Neuronal stem cell (in vitro differentiated cells): ENCODE measurements at regions not wholly inside any gene's neighbourhood (a gene's known extent, or its start where the extent isn't known, plus 50 kb on each side); places are given as distances from the start of the nearest gene placed in this dataset.

Source experiments
- DNase-seq: peaks from one replicate; pipeline ENCODE4 v3.0.0-alpha.2; 2013; ENCODE audit warnings: low spot score
- H2AFZ ChIP-seq: one replicate; pipeline ENCODE4 v1.6.1; 2013; ENCODE audit warnings: mild to moderate bottlenecking, low read length, inconsistent platforms
- H2AK5ac ChIP-seq: 2 replicates; pipeline ENCODE4 v1.6.1; 2013; ENCODE audit warnings: low read depth, mild to moderate bottlenecking, inconsistent platforms, low read length, moderate library complexity, mixed read lengths
- H2BK120ac ChIP-seq: 2 replicates; pipeline ENCODE4 v1.6.1; 2013; ENCODE audit warnings: low read depth, mild to moderate bottlenecking, inconsistent platforms, low read length, moderate library complexity, mixed read lengths
- H2BK12ac ChIP-seq: one replicate; pipeline ENCODE4 v1.6.1; 2013; ENCODE audit warnings: low read length, inconsistent platforms
- H2BK15ac ChIP-seq: 2 replicates; pipeline ENCODE4 v1.6.1; 2013; ENCODE audit warnings: mild to moderate bottlenecking, low read length, inconsistent platforms, mixed read lengths
- H2BK5ac ChIP-seq: one replicate; pipeline ENCODE4 v1.6.1; 2013; ENCODE audit warnings: inconsistent platforms, mild to moderate bottlenecking, low read length, moderate library complexity
- H3K14ac ChIP-seq: one replicate; pipeline ENCODE4 v1.6.1; 2013; ENCODE audit warnings: low read length, inconsistent platforms
- H3K18ac ChIP-seq: 2 replicates; pipeline ENCODE4 v1.6.1; 2013; ENCODE audit warnings: low read length, inconsistent platforms
- H3K23ac ChIP-seq: 2 replicates; pipeline ENCODE4 v1.6.1; 2013; ENCODE audit warnings: low read depth, mild to moderate bottlenecking, mixed read lengths, low read length, inconsistent platforms; ENCODE audit not compliant: poor library complexity
- H3K27ac ChIP-seq: replicated peaks from 3 replicates; pipeline ENCODE4 v1.5.1; 2013; ENCODE audit warnings: low read length, inconsistent platforms
- H3K27me3 ChIP-seq, 3 experiments: 2 replicates each; pipeline ENCODE4 v1.6.1; 2013; ENCODE audit warnings: low read length in 3 of 3, mild to moderate bottlenecking in 2 of 3, inconsistent platforms in 1 of 3, low read depth in 1 of 3, mixed read lengths in 1 of 3, moderate library complexity in 1 of 3; ENCODE audit not compliant: control insufficient read depth in 3 of 3, insufficient read depth in 3 of 3
- H3K36me3 ChIP-seq, 2 donors: replicated peaks in 1 of 2; 2 replicates each; pipeline ENCODE4 v1.6.1; 2013; ENCODE audit warnings: low read length in 2 of 2; ENCODE audit not compliant: control insufficient read depth in 2 of 2, insufficient read depth in 2 of 2
- H3K4ac ChIP-seq: 2 replicates; pipeline ENCODE4 v1.6.1; 2013; ENCODE audit warnings: inconsistent platforms, mild to moderate bottlenecking, low read length, moderate library complexity
- H3K4me1 ChIP-seq, 2 donors: 1 replicate in 1 of 2; 2 replicates in 1 of 2; pipeline ENCODE4 v1.6.1; 2013; ENCODE audit warnings: low read length in 2 of 2, low read depth in 1 of 2; ENCODE audit not compliant: control insufficient read depth in 2 of 2, insufficient read depth in 1 of 2
- H3K4me2 ChIP-seq: one replicate; pipeline ENCODE4 v1.6.1; 2013; ENCODE audit warnings: mild to moderate bottlenecking, low read length, inconsistent platforms; ENCODE audit not compliant: insufficient read depth, poor library complexity, severe bottlenecking
- H3K4me3 ChIP-seq, 2 donors: 2 replicates each; pipeline ENCODE4 v1.5.1; 2013; ENCODE audit warnings: low read length in 2 of 2, mild to moderate bottlenecking in 2 of 2, inconsistent platforms in 1 of 2, moderate library complexity in 1 of 2
- H3K79me1 ChIP-seq: one replicate; pipeline ENCODE4 v1.6.1; 2013; ENCODE audit warnings: low read depth, mild to moderate bottlenecking, inconsistent platforms, low read length, moderate library complexity
- H3K9ac ChIP-seq: one replicate; pipeline ENCODE4 v1.6.1; 2013; ENCODE audit warnings: mild to moderate bottlenecking, low read depth, low read length, inconsistent platforms; ENCODE audit not compliant: poor library complexity
- H3K9me3 ChIP-seq, 2 donors: replicated peaks in 1 of 2; 2 replicates each; pipeline versions ENCODE3 to v1.6.1; 2013; ENCODE audit warnings: low read length in 2 of 2, mild to moderate bottlenecking in 2 of 2, inconsistent platforms in 1 of 2, low read depth in 1 of 2, mixed read lengths in 1 of 2, moderate library complexity in 1 of 2; ENCODE audit not compliant: control insufficient read depth in 2 of 2, insufficient read depth in 1 of 2
- H4K8ac ChIP-seq: one replicate; pipeline ENCODE4 v1.6.1; 2013; ENCODE audit warnings: low read depth, mild to moderate bottlenecking, inconsistent platforms, low read length, moderate library complexity
- H4K91ac ChIP-seq: one replicate; pipeline ENCODE4 v1.6.1; 2013; ENCODE audit warnings: low read length, low read depth, mild to moderate bottlenecking, inconsistent platforms; ENCODE audit not compliant: poor library complexity
- WGBS, 2 donors: extraction: QIAGEN DNeasy Blood & Tissue Kit; methylation state at CpG; one replicate each; pipeline ENCODE4 v1.1.7; 2013; ENCODE audit warnings: missing lambda C conversion rate in 2 of 2, mixed read lengths in 1 of 2; ENCODE audit not compliant: insufficient read length in 2 of 2, insufficient replicate concordance in 1 of 2; ENCODE audit errors: extremely low coverage in 2 of 2; 5-methylcytosine and 5-hydroxymethylcytosine counted together

GRCh38 chr13:75135325-75135825 lies 346.6 kb downstream of the TBC1D4 start:
- Histone ChIP-seq H2BK5ac (no peak overlapping the region), H3K27me3 (no peaks in the 10 kb centered on the region), H2BK15ac (no peak overlapping the region), H3K79me1 (no peaks in the 10 kb centered on the region), H3K9ac (no peak overlapping the region), H3K4me1 (no peaks in the 10 kb centered on the region), H2BK12ac (no peak overlapping the region), H4K91ac (no peak overlapping the region), H3K4me3 (no peak overlapping the region), H3K27ac (no peak overlapping the region), H2BK120ac (no peak overlapping the region), H2AK5ac (no peak overlapping the region), H3K4me2 (no peak overlapping the region), H3K9me3 (peaks cover 6 to 41% of the 10 kb centered on the region in 2 donors), H3K4ac (no peak overlapping the region), H3K18ac (no peak overlapping the region), H3K14ac (no peak overlapping the region), H4K8ac (no peak overlapping the region), H2AFZ (no peak overlapping the region), H3K36me3 (no peaks in the 10 kb centered on the region), H3K23ac (no peak overlapping the region)
- DNase-seq = no peak
- no CpG with 5 or more reads among the region's 6 CpGs for WGBS, 2 donors

- WGBS, 2 donors = no CpG with 5 or more reads among the region's 3 CpGs
- Histone ChIP-seq H3K27ac (no peak overlapping the region), H3K18ac (no peak overlapping the region), H3K23ac (no peak overlapping the region), H4K8ac (no peak overlapping the region), H4K91ac (no peak overlapping the region), H3K79me1 (no peaks in the 10 kb centered on the region), H3K36me3 (no peaks in the 10 kb centered on the region), H3K27me3 (no peaks in the 10 kb centered on the region), H3K9me3 (peaks cover 3 to 26% of the 10 kb centered on the region in 2 donors), H3K14ac (no peak overlapping the region), H3K9ac (no peak overlapping the region), H3K4ac (no peak overlapping the region), H2AK5ac (no peak overlapping the region), H2BK12ac (no peak overlapping the region), H3K4me1 (no peaks in the 10 kb centered on the region), H2BK15ac (no peak overlapping the region), H3K4me2 (no peak overlapping the region), H2AFZ (no peak overlapping the region), H2BK120ac (no peak overlapping the region), H2BK5ac (no peak overlapping the region), H3K4me3 (no peak overlapping the region)
- DNase-seq = no peak
These were observed 349.0 kb downstream of the TBC1D4 start for GRCh38 chr13:75132701-75133695.

- H2BK120ac ChIP-seq = no peak overlapping the region
- no peak overlapping the region for H3K23ac ChIP-seq
- no peak overlapping the region for H3K4ac ChIP-seq
- peaks cover 0 to 9% of the 10 kb centered on the region in 2 donors for H3K9me3 ChIP-seq
- H2BK15ac ChIP-seq = no peak overlapping the region
- no peak overlapping the region for H4K8ac ChIP-seq
- no peak overlapping the region for H3K4me3 ChIP-seq
- DNase-seq = no peak
- no peaks in the 10 kb centered on the region for H3K4me1 ChIP-seq
- no peak overlapping the region for H2AFZ ChIP-seq
- no peak overlapping the region for H3K27ac ChIP-seq
- H3K14ac ChIP-seq = no peak overlapping the region
- no peaks in the 10 kb centered on the region for H3K27me3 ChIP-seq
- H2BK12ac ChIP-seq = no peak overlapping the region
- H3K36me3 ChIP-seq = no peaks in the 10 kb centered on the region
- WGBS, 2 donors = no CpG with 5 or more reads among the region's 1 CpG
- no peak overlapping the region for H3K4me2 ChIP-seq
- no peak overlapping the region for H2BK5ac ChIP-seq
- no peak overlapping the region for H4K91ac ChIP-seq
- no peak overlapping the region for H2AK5ac ChIP-seq
- no peak overlapping the region for H3K18ac ChIP-seq
- H3K9ac ChIP-seq = no peak overlapping the region
- no peaks in the 10 kb centered on the region for H3K79me1 ChIP-seq
These were observed 352.6 kb downstream of the TBC1D4 start for GRCh38 chr13:75129331-75129730.

- H2BK120ac ChIP-seq = no peak overlapping the region
- H3K27ac ChIP-seq = no peak overlapping the region
- no peaks in the 10 kb centered on the region for H3K4me1 ChIP-seq
- no peak overlapping the region for H3K14ac ChIP-seq
- DNase-seq = no peak
- H3K23ac ChIP-seq = no peak overlapping the region
- H3K9ac ChIP-seq = no peak overlapping the region
- H3K4me3 ChIP-seq = no peak overlapping the region
- no peak overlapping the region for H2BK5ac ChIP-seq
- no peaks in the 10 kb centered on the region for H3K79me1 ChIP-seq
- no peak overlapping the region for H4K8ac ChIP-seq
- no peak overlapping the region for H3K4ac ChIP-seq
- no peaks in the 10 kb centered on the region for H3K36me3 ChIP-seq
- no peaks in the 10 kb centered on the region for H3K27me3 ChIP-seq
- no peak overlapping the region for H3K18ac ChIP-seq
- peaks cover 0 to 14% of the 10 kb centered on the region in 2 donors for H3K9me3 ChIP-seq
- H2AFZ ChIP-seq = no peak overlapping the region
- no peak overlapping the region for H3K4me2 ChIP-seq
- no peak overlapping the region for H4K91ac ChIP-seq
- no peak overlapping the region for H2AK5ac ChIP-seq
- H2BK12ac ChIP-seq = no peak overlapping the region
- H2BK15ac ChIP-seq = no peak overlapping the region
These were observed 357.6 kb downstream of the TBC1D4 start for GRCh38 chr13:75124415-75124814.
